Esophagus squamous epithelium (tissue), 5 donors: ENCODE measurements at regions not wholly inside any gene's neighbourhood (a gene's known extent, or its start where the extent isn't known, plus 50 kb on each side); places are given as distances from the start of the nearest gene placed in this dataset.

Experiments used
- DNase-seq: peaks from one replicate; lab custom pipeline; 2025; lab: John Stamatoyannopoulos, UW
- H3K27ac ChIP-seq, 4 donors: fragments of 200-600 bp; sonication (generic); one replicate each; pipeline ENCODE4 v1.5.1; 2016 to 2019; ENCODE audit warnings: mild to moderate bottlenecking in 1 of 4
- H3K27me3 ChIP-seq, 4 donors: fragments of 200-600 bp; sonication (generic); 1 replicate in 3 of 4; 2 replicates in 1 of 4; pipeline versions ENCODE4 v1.5.1 to v1.6.0; 2017 to 2021; ENCODE audit warnings: antibody characterized with exemption in 1 of 4
- H3K36me3 ChIP-seq, 3 donors: fragments of 200-600 bp; sonication (generic); one replicate each; pipeline ENCODE4 v1.5.1; 2016 to 2019
- H3K4me1 ChIP-seq, 3 donors: fragments of 200-600 bp; sonication (generic); one replicate each; pipeline ENCODE4 v1.5.1; 2017 to 2019
- H3K4me3 ChIP-seq, 4 donors: fragments of 200-600 bp; sonication (generic); 1 replicate in 3 of 4; 2 replicates in 1 of 4; pipeline ENCODE4 v1.5.1; 2016 to 2019; ENCODE audit warnings: mild to moderate bottlenecking in 2 of 4, moderate library complexity in 1 of 4
- H3K9me3 ChIP-seq, 3 donors: fragments of 200-600 bp; sonication (generic); one replicate each; pipeline ENCODE4 v1.5.1; 2016 to 2019
- CTCF ChIP-seq, 6 experiments: fragments of 450-650 bp in 4 of 6; fragments of 200-600 bp in 2 of 6; sonication (generic) in 2 of 6; IDR thresholded peaks; one replicate each; pipeline ENCODE4 v1.5.1; 2016 to 2019; ENCODE audit warnings: antibody characterized with exemption in 6 of 6, mild to moderate bottlenecking in 4 of 6, moderate library complexity in 4 of 6
- POLR2A ChIP-seq, 4 donors: fragments of 450-650 bp; IDR thresholded peaks; one replicate each; pipeline ENCODE4 v1.6.1; 2017; ENCODE audit warnings: antibody characterized with exemption in 4 of 4, mild to moderate bottlenecking in 4 of 4, moderate library complexity in 3 of 4
- WGBS, 2 donors: methylation state at CpG; one replicate each; pipeline ENCODE4 v1.1.5; 2018; 5-methylcytosine and 5-hydroxymethylcytosine counted together
- intact Hi-C: fragments of 100-400 bp; cut with DNase I; formaldehyde crosslinking; loops from one replicate; pipeline ENCODE4 v1.15.0; 2022
- donor health status: DM: yes; HTN: yes; CAD: no.

- H3K27me3 ChIP-seq, result no peaks in the 10 kb centered on the region
- WGBS, 2 donors, result 78 to 81% methylated on average over 5 to 11 of the region's 11 CpGs
- intact Hi-C loops, result no loop called here
- no peaks in the 10 kb centered on the region for H3K4me1 ChIP-seq
- H3K36me3 ChIP-seq, result no peaks in the 10 kb centered on the region
- no peak overlapping the region for H3K4me3 ChIP-seq
- no peak overlapping the region for H3K27ac ChIP-seq
- TF ChIP-seq POLR2A (IDR thresholded peaks at IDR 0.05), result no peak
- TF ChIP-seq CTCF (IDR thresholded peaks at IDR 0.05), result no peak
- H3K9me3 ChIP-seq, result peaks cover 0 to 24% (median 0%) of the 10 kb centered on the region in 3 donors
- no peak for DNase-seq
These were observed 966.7 kb upstream of the NXPH2 start for GRCh38 chr2:139746901-139747300.

- Histone ChIP-seq H3K9me3 (peaks cover 0 to 13% (median 0%) of the 10 kb centered on the region in 3 donors), H3K27me3 (no peaks in the 10 kb centered on the region), H3K27ac (no peak overlapping the region), H3K4me3 (no peak overlapping the region), H3K36me3 (no peaks in the 10 kb centered on the region), H3K4me1 (no peaks in the 10 kb centered on the region)
- no peak for TF ChIP-seq POLR2A (IDR thresholded peaks at IDR 0.05)
- no peak for TF ChIP-seq CTCF (IDR thresholded peaks at IDR 0.05)
- no peak for DNase-seq
- intact Hi-C loops, result no loop called here
- 66 to 76% methylated on average over 3 to 4 of the region's 4 CpGs for WGBS, 2 donors
These were observed 964.1 kb upstream of the NXPH2 start for GRCh38 chr2:139744273-139744672.

- Histone ChIP-seq H3K9me3 (peaks cover 0 to 13% (median 0%) of the 10 kb centered on the region in 3 donors), H3K27ac (no peak overlapping the region), H3K27me3 (no peaks in the 10 kb centered on the region), H3K36me3 (no peaks in the 10 kb centered on the region), H3K4me1 (no peaks in the 10 kb centered on the region), H3K4me3 (no peak overlapping the region)
- intact Hi-C loops, result no loop called here
- 75 to 81% methylated on average over 8 of the region's 8 CpGs for WGBS, 2 donors
- no peak for DNase-seq
- no peak for TF ChIP-seq CTCF (IDR thresholded peaks at IDR 0.05)
- no peak for TF ChIP-seq POLR2A (IDR thresholded peaks at IDR 0.05)
These were observed 962.3 kb upstream of the NXPH2 start for GRCh38 chr2:139742216-139743172.

- H3K27me3 ChIP-seq, result no peaks in the 10 kb centered on the region
- 64 to 75% methylated on average over 2 of the region's 2 CpGs for WGBS, 2 donors
- intact Hi-C loops, result no loop called here
- no peak overlapping the region for H3K27ac ChIP-seq
- DNase-seq, result no peak
- no peak for TF ChIP-seq CTCF (IDR thresholded peaks at IDR 0.05)
- no peak for TF ChIP-seq POLR2A (IDR thresholded peaks at IDR 0.05)
- no peak overlapping the region for H3K4me3 ChIP-seq
- no peaks in the 10 kb centered on the region for H3K4me1 ChIP-seq
- H3K9me3 ChIP-seq, result peaks cover 0 to 2% (median 0%) of the 10 kb centered on the region in 3 donors
- H3K36me3 ChIP-seq, result no peaks in the 10 kb centered on the region
These were observed 957.5 kb upstream of the NXPH2 start for GRCh38 chr2:139737659-139738058.

- Histone ChIP-seq H3K4me1 (no peaks in the 10 kb centered on the region), H3K27ac (no peak overlapping the region), H3K27me3 (no peaks in the 10 kb centered on the region), H3K4me3 (no peak overlapping the region), H3K9me3 (no peaks in the 10 kb centered on the region), H3K36me3 (no peaks in the 10 kb centered on the region)
- no peak for DNase-seq
- intact Hi-C loops, result no loop called here
- WGBS, 2 donors, result 71 to 72% methylated on average over 4 of the region's 4 CpGs
- TF ChIP-seq CTCF (IDR thresholded peaks at IDR 0.05) (no peak), POLR2A (IDR thresholded peaks at IDR 0.05) (no peak)
These were observed 950.0 kb upstream of the NXPH2 start for GRCh38 chr2:139730197-139730596.
